Liver (tissue), 8 donors: ENCODE measurements at regions not wholly inside any gene's neighbourhood (a gene's known extent, or its start where the extent isn't known, plus 50 kb on each side); places are given as distances from the start of the nearest gene placed in this dataset.

ENCODE experiments used
- DNase-seq: peaks from one replicate; pipeline ENCODE4 v3.0.0-alpha.2; 2017; ENCODE audit warnings: low spot score
- H3K27ac ChIP-seq, 2 donors: one replicate each; pipeline ENCODE4 v1.7.0; 2013; ENCODE audit warnings: inconsistent platforms in 2 of 2, low read length in 2 of 2, control low read depth in 1 of 2, low read depth in 1 of 2, mild to moderate bottlenecking in 1 of 2
- H3K27me3 ChIP-seq, 4 donors: one replicate each; pipeline versions ENCODE4 v1.6.1 to v1.7.0; 2013; ENCODE audit warnings: low read length in 3 of 4, inconsistent platforms in 1 of 4, mild to moderate bottlenecking in 1 of 4, moderate library complexity in 1 of 4; ENCODE audit not compliant: control insufficient read depth in 4 of 4, insufficient read depth in 4 of 4
- H3K36me3 ChIP-seq, 4 donors: one replicate each; pipeline versions ENCODE4 v1.6.1 to v1.7.0; 2013; ENCODE audit warnings: low read length in 3 of 4, mild to moderate bottlenecking in 3 of 4, low read depth in 1 of 4, moderate library complexity in 1 of 4; ENCODE audit not compliant: control insufficient read depth in 4 of 4, insufficient read depth in 3 of 4
- H3K4me1 ChIP-seq, 4 donors: one replicate each; pipeline versions ENCODE4 v1.6.1 to v1.7.0; 2013; ENCODE audit warnings: low read length in 3 of 4, mild to moderate bottlenecking in 3 of 4, moderate library complexity in 1 of 4; ENCODE audit not compliant: control insufficient read depth in 4 of 4, insufficient read depth in 4 of 4
- H3K4me3 ChIP-seq, 3 donors: one replicate each; pipeline versions ENCODE4 v1.6.1 to v1.7.0; 2013; ENCODE audit warnings: low read length in 3 of 3, control low read depth in 1 of 3, low read depth in 1 of 3, mild to moderate bottlenecking in 1 of 3
- H3K9ac ChIP-seq, 2 donors: one replicate each; pipeline ENCODE4 v1.7.0; 2013; ENCODE audit warnings: low read length in 2 of 2, mild to moderate bottlenecking in 2 of 2, moderate library complexity in 2 of 2, control low read depth in 1 of 2, low read depth in 1 of 2
- H3K9me3 ChIP-seq, 4 donors: one replicate each; pipeline versions ENCODE4 v1.6.1 to v1.7.0; 2013; ENCODE audit warnings: low read length in 3 of 4; ENCODE audit not compliant: control insufficient read depth in 4 of 4
- GABPA ChIP-seq, 2 donors: IDR thresholded peaks in 1 of 2; conservative IDR thresholded peaks in 1 of 2; 2 replicates each; pipeline ENCODE4 v1.6.1; 2016; ENCODE audit warnings: antibody characterized with exemption in 2 of 2, mild to moderate bottlenecking in 1 of 2, moderate library complexity in 1 of 2
- HNF4A ChIP-seq, 2 donors: conservative IDR thresholded peaks; 2 replicates each; pipeline ENCODE4 v1.6.1; 2016; ENCODE audit warnings: antibody characterized with exemption in 2 of 2, mild to moderate bottlenecking in 2 of 2
- HNF4G ChIP-seq: IDR thresholded peaks from 2 replicates; pipeline ENCODE4 v1.6.1; 2016; ENCODE audit warnings: antibody characterized with exemption
- JUND ChIP-seq, 2 donors: IDR thresholded peaks; 2 replicates each; pipeline ENCODE4 v1.6.1; 2016; ENCODE audit warnings: antibody characterized with exemption in 2 of 2
- NR2F2 ChIP-seq: IDR thresholded peaks from 2 replicates; pipeline ENCODE4 v1.6.1; 2016; ENCODE audit warnings: antibody characterized with exemption
- REST ChIP-seq: IDR thresholded peaks from 2 replicates; pipeline ENCODE4 v1.6.1; 2016; ENCODE audit warnings: antibody characterized with exemption, mild to moderate bottlenecking
- RXRA ChIP-seq, 2 donors: IDR thresholded peaks; 2 replicates each; pipeline ENCODE4 v1.6.1; 2017 to 2018; ENCODE audit warnings: antibody characterized with exemption in 2 of 2, mild to moderate bottlenecking in 1 of 2
- SP1 ChIP-seq: IDR thresholded peaks from 2 replicates; pipeline ENCODE4 v1.6.1; 2018; ENCODE audit warnings: antibody characterized with exemption, mild to moderate bottlenecking
- TAF1 ChIP-seq: conservative IDR thresholded peaks from 2 replicates; pipeline ENCODE4 v1.6.1; 2016; ENCODE audit warnings: antibody characterized with exemption, mild to moderate bottlenecking
- ZBTB33 ChIP-seq: IDR thresholded peaks from 2 replicates; pipeline ENCODE4 v1.6.1; 2016; ENCODE audit warnings: antibody characterized with exemption
- WGBS: extraction: QIAGEN DNeasy Blood & Tissue Kit; methylation state at CpG from one replicate; pipeline ENCODE4 v1.1.7; 2013; 5-methylcytosine and 5-hydroxymethylcytosine counted together
- TF ChIP-seq, protein P1 (sequence below): fragments of 150-350 bp; IDR thresholded peaks from 2 replicates; pipeline ENCODE4 v1.5.1; 2017; ENCODE audit warnings: improper control_type of control experiment, low read depth, low read length; ENCODE audit not compliant: missing input control
- donor health status: healthy.
- donor health status: healthy.
- donor health status: healthy.
- donor health status: healthy.
- donor health status: healthy.

- no peaks in the 10 kb centered on the region for H3K9me3 ChIP-seq
- H3K27me3 ChIP-seq: no peaks in the 10 kb centered on the region
Measured at GRCh38 chr15:96125721-96126415, 204.6 kb upstream of the NR2F2 start.

More at GRCh38 chr15:96125721-96126415, 204.6 kb upstream of the NR2F2 start:
- Histone ChIP-seq H3K36me3 (no peaks in the 10 kb centered on the region), H3K4me3 (no peak overlapping the region), H3K9ac (no peak overlapping the region), H3K4me1 (no peaks in the 10 kb centered on the region), H3K27ac (no peak overlapping the region)
- TF ChIP-seq NR2F2 (no peak), JUND (IDR thresholded peaks at IDR 0.05) (no peak), SP1 (no peak), TAF1 (no peak), REST (no peak), RXRA (IDR thresholded peaks at IDR 0.05) (no peak), HNF4G (no peak), GABPA (IDR thresholded peaks at IDR 0.05 in 1 of 2, conservative IDR thresholded peaks at IDR 0.05 in 1 of 2) (no peak), HNF4A (conservative IDR thresholded peaks at IDR 0.05) (no peak), ZBTB33 (no peak)
- TF ChIP-seq, protein P1, sequence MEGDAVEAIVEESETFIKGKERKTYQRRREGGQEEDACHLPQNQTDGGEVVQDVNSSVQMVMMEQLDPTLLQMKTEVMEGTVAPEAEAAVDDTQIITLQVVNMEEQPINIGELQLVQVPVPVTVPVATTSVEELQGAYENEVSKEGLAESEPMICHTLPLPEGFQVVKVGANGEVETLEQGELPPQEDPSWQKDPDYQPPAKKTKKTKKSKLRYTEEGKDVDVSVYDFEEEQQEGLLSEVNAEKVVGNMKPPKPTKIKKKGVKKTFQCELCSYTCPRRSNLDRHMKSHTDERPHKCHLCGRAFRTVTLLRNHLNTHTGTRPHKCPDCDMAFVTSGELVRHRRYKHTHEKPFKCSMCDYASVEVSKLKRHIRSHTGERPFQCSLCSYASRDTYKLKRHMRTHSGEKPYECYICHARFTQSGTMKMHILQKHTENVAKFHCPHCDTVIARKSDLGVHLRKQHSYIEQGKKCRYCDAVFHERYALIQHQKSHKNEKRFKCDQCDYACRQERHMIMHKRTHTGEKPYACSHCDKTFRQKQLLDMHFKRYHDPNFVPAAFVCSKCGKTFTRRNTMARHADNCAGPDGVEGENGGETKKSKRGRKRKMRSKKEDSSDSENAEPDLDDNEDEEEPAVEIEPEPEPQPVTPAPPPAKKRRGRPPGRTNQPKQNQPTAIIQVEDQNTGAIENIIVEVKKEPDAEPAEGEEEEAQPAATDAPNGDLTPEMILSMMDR: no peak
- WGBS: 90% methylated on average over 5 of the region's 5 CpGs
- no peak for DNase-seq
